HEK293T (cell line): ENCODE measurements at regions not wholly inside any gene's neighbourhood (a gene's known extent, or its start where the extent isn't known, plus 50 kb on each side); places are given as distances from the start of the nearest gene placed in this dataset.

Experiments used
- CTCF ChIA-PET: fragments of 350-600 bp; formaldehyde crosslinking; extraction: SDS; loops from one replicate; lab custom pipeline; 2021; ENCODE audit warnings: antibody characterized with exemption, inconsistent platforms; lab: Yijun Ruan, JAX
- POLR2A ChIA-PET: fragments of 350-600 bp; formaldehyde crosslinking; extraction: SDS; loops from one replicate; lab custom pipeline; 2020; ENCODE audit warnings: antibody characterized with exemption, inconsistent platforms; lab: Yijun Ruan, JAX
- DNase-seq: peaks from one replicate; pipeline ENCODE4 v3.0.0; 2012; ENCODE audit warnings: mixed read lengths; ENCODE audit errors: extremely low spot score
- ARNT ChIP-seq: fragments of 450-650 bp; IDR thresholded peaks from 2 replicates; pipeline ENCODE4 v1.6.1; 2017; ENCODE audit warnings: mild to moderate bottlenecking
- BHLHE40 ChIP-seq: fragments of 450-650 bp; IDR thresholded peaks from 2 replicates; pipeline ENCODE4 v1.6.1; 2016; ENCODE audit warnings: mild to moderate bottlenecking, moderate library complexity, borderline replicate concordance
- CTBP1 ChIP-seq: fragments of 450-650 bp; IDR thresholded peaks from 2 replicates; pipeline ENCODE4 v1.6.1; 2016; ENCODE audit warnings: borderline replicate concordance
- ELF4 ChIP-seq: fragments of 450-650 bp; IDR thresholded peaks from 2 replicates; pipeline ENCODE4 v1.6.1; 2017; ENCODE audit warnings: antibody characterized with exemption
- FOXA1 ChIP-seq: fragments of 450-650 bp; IDR thresholded peaks from 2 replicates; pipeline ENCODE4 v1.6.1; 2016; ENCODE audit warnings: mild to moderate bottlenecking
- FOXK2 ChIP-seq: fragments of 450-650 bp; IDR thresholded peaks from 2 replicates; pipeline ENCODE4 v1.6.1; 2016; ENCODE audit warnings: mild to moderate bottlenecking
- FOXM1 ChIP-seq: fragments of 450-650 bp; IDR thresholded peaks from 2 replicates; pipeline ENCODE4 v1.6.1; 2017; ENCODE audit warnings: mild to moderate bottlenecking, borderline replicate concordance
- HDGF ChIP-seq: fragments of 450-650 bp; IDR thresholded peaks from 2 replicates; pipeline ENCODE4 v1.6.1; 2017; ENCODE audit warnings: antibody characterized with exemption, borderline replicate concordance
- L3MBTL2 ChIP-seq: fragments of 450-650 bp; conservative IDR thresholded peaks from 2 replicates; pipeline ENCODE4 v1.6.1; 2016; ENCODE audit warnings: mild to moderate bottlenecking
- LEF1 ChIP-seq: fragments of 450-650 bp; IDR thresholded peaks from 2 replicates; pipeline ENCODE4 v1.6.1; 2017; ENCODE audit warnings: mild to moderate bottlenecking, borderline replicate concordance
- NFRKB ChIP-seq: fragments of 450-650 bp; IDR thresholded peaks from 2 replicates; pipeline ENCODE4 v1.6.1; 2016; ENCODE audit warnings: mild to moderate bottlenecking, moderate library complexity
- PKNOX1 ChIP-seq: fragments of 450-650 bp; IDR thresholded peaks from 2 replicates; pipeline ENCODE4 v1.6.1; 2016
- SP1 ChIP-seq: fragments of 450-650 bp; IDR thresholded peaks from 2 replicates; pipeline ENCODE4 v1.6.1; 2017
- SUZ12 ChIP-seq: fragments of 450-650 bp; IDR thresholded peaks from 2 replicates; pipeline ENCODE4 v1.6.1; 2016; ENCODE audit warnings: mild to moderate bottlenecking
- TARDBP ChIP-seq: fragments of 450-650 bp; IDR thresholded peaks from 2 replicates; pipeline ENCODE4 v1.6.1; 2016
- ZNF384 ChIP-seq: fragments of 450-650 bp; IDR thresholded peaks from 2 replicates; pipeline ENCODE4 v1.6.1; 2016

DNA sequence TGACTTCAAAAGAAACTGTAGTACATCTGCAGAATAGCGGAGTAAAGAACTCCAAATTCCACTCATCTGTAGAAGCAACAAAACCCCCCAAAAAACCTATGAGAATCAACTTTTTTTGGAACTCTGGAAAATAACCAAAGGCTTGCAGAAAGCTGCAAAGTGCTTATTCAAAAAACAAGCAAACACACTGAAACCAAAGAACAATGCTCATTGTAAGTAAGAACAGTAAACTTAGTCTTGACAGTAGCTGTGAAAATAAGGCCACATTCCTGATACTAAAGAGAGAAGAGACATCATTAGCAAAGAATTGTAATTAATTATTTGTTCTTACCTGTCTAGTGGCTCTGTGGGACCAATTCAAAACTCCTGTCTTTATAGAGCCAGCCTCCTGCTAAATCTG is 534.3 kb upstream of the C16orf82 start:
- TF ChIP-seq FOXM1 (no peak), LEF1 (no peak), TARDBP (no peak), BHLHE40 (no peak), FOXK2 (no peak), SP1 (no peak), ZNF384 (no peak), HDGF (no peak), CTBP1 (no peak), L3MBTL2 (no peak), FOXA1 (no peak), NFRKB (no peak)
- POLR2A ChIA-PET, result no interaction called here

GRCh38 chr16:26542198-26542597 is 524.5 kb upstream of the C16orf82 start:
- POLR2A ChIA-PET, result no interaction called here
- no peak for TF ChIP-seq FOXK2
- no peak for TF ChIP-seq CTBP1
- TF ChIP-seq SUZ12, result no peak
- TF ChIP-seq NFRKB, result no peak
- no peak for TF ChIP-seq L3MBTL2
- no peak for TF ChIP-seq TARDBP
- no peak for TF ChIP-seq ZNF384
- TF ChIP-seq FOXM1, result no peak
- no peak for TF ChIP-seq FOXA1
- CTCF ChIA-PET, result no interaction called here
- DNase-seq, result no peak

More for the DNA sequence above, 534.3 kb upstream of the C16orf82 start:
- CTCF ChIA-PET, result no interaction called here
- DNase-seq, result no peak

GRCh38 chr16:26546573-26546972 is 520.2 kb upstream of the C16orf82 start:
- TF ChIP-seq NFRKB, result no peak
- TF ChIP-seq HDGF, result no peak
- no peak for TF ChIP-seq ARNT
- no peak for TF ChIP-seq LEF1
- TF ChIP-seq PKNOX1, result no peak
- no peak for TF ChIP-seq SUZ12
- TF ChIP-seq FOXK2, result no peak
- TF ChIP-seq FOXA1, result no peak
- TF ChIP-seq L3MBTL2, result no peak
- ChIA-PET POLR2A (no interaction called here), CTCF (no interaction called here)
- DNase-seq, result no peak

- ChIA-PET POLR2A (no interaction called here), CTCF (no interaction called here)
- no peak for DNase-seq
- TF ChIP-seq LEF1 (no peak), ELF4 (no peak), FOXK2 (no peak), FOXM1 (no peak), FOXA1 (no peak), SUZ12 (no peak), BHLHE40 (no peak), L3MBTL2 (no peak), TARDBP (no peak)
These were observed 519.0 kb upstream of the C16orf82 start for GRCh38 chr16:26547681-26548080.

GRCh38 chr16:26550111-26550610 is 516.6 kb upstream of the C16orf82 start:
- CTCF ChIA-PET, result no interaction called here
- no peak for DNase-seq
- TF ChIP-seq FOXA1 (no peak), CTBP1 (no peak), LEF1 (no peak), FOXK2 (no peak), SUZ12 (no peak), TARDBP (no peak)
- POLR2A ChIA-PET, result no interaction called here

DNA sequence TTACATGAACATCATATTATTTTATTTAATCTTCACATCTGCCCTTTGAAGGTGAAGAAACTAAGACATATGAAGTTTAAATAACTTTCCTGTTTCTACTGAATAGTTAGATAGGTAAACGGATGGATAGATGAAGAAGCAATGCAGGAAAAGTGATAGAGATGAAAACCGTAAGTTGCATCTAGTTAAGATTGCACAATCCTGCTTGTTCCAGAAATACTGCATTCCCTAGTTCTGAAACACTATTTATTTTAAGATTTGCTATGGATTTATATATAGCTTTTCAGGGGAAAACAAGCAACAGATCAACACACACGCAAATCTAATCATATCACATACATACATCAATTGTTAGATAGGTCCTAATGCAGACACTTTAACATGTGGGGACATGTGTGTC is 512.7 kb upstream of the C16orf82 start:
- ChIA-PET POLR2A (no interaction called here), CTCF (no interaction called here)
- no peak for TF ChIP-seq NFRKB
- TF ChIP-seq CTBP1, result no peak
- no peak for TF ChIP-seq ARNT
- no peak for TF ChIP-seq ZNF384
- TF ChIP-seq PKNOX1, result no peak
- TF ChIP-seq TARDBP, result no peak
- TF ChIP-seq HDGF, result no peak
- no peak for TF ChIP-seq FOXA1
- no peak for TF ChIP-seq L3MBTL2
- TF ChIP-seq SUZ12, result no peak
- no peak for TF ChIP-seq FOXM1
- no peak for TF ChIP-seq FOXK2
- DNase-seq, result no peak

- CTCF ChIA-PET, result no interaction called here
- POLR2A ChIA-PET, result no interaction called here
- TF ChIP-seq HDGF (no peak), ZNF384 (no peak), SP1 (no peak), PKNOX1 (no peak), TARDBP (no peak), ELF4 (no peak), ARNT (no peak), FOXM1 (no peak), CTBP1 (no peak), NFRKB (no peak), FOXA1 (no peak), FOXK2 (no peak), SUZ12 (no peak), BHLHE40 (no peak), L3MBTL2 (no peak), LEF1 (no peak)
- DNase-seq, result no peak
These were observed 505.4 kb upstream of the C16orf82 start for GRCh38 chr16:26561303-26561702.
